Activated T-cell treated with anti-CD3 and anti-CD28 coated beads, Interleukin-2, amount 50 U/mL, for 72 hours (primary cell): ENCODE measurements at regions not wholly inside any gene's neighbourhood (a gene's known extent, or its start where the extent isn't known, plus 50 kb on each side); places are given as distances from the start of the nearest gene placed in this dataset.

ENCODE experiments used
- ATAC-seq, 2 donors: fragments of 150-1000 bp; cut with Tn5 transposase; replicated peaks in 1 of 2; 2 replicates each; pipeline ENCODE4 v1.10.0; 2021; ENCODE audit warnings: moderate library complexity in 2 of 2, mild to moderate bottlenecking in 1 of 2
- DNase-seq, 2 donors: peaks; one replicate each; pipeline ENCODE4 v3.0.0; 2021 to 2022; ENCODE audit warnings: mixed read lengths in 1 of 2
- H3K27ac Mint-ChIP-seq: one replicate; pipeline ENCODE4 v1.8.0; 2022; ENCODE audit warnings: mild to moderate bottlenecking, moderate library complexity, mixed read lengths
- H3K27me3 Mint-ChIP-seq: one replicate; pipeline ENCODE4 v1.8.0; 2022; ENCODE audit warnings: low read depth, mixed read lengths
- H3K36me3 Mint-ChIP-seq, 2 donors: one replicate each; pipeline ENCODE4 v1.8.0; 2022; ENCODE audit warnings: mixed read lengths in 2 of 2, mild to moderate bottlenecking in 1 of 2; ENCODE audit not compliant: insufficient read depth in 2 of 2
- H3K4me1 Mint-ChIP-seq: one replicate; pipeline ENCODE4 v1.8.0; 2022; ENCODE audit warnings: low read depth, mixed read lengths
- H3K4me3 Mint-ChIP-seq, 2 donors: one replicate each; pipeline ENCODE4 v1.8.0; 2022; ENCODE audit warnings: mild to moderate bottlenecking in 2 of 2, mixed read lengths in 2 of 2, moderate library complexity in 2 of 2
- H3K9me3 Mint-ChIP-seq, 2 donors: one replicate each; pipeline ENCODE4 v1.8.0; 2022; ENCODE audit warnings: mixed read lengths in 2 of 2

- Mint-ChIP-seq H3K27me3 (peaks cover 13% of the 10 kb centered on the region), H3K27ac (no peak overlapping the region), H3K4me1 (no peaks in the 10 kb centered on the region), H3K9me3 (peaks cover 11 to 14% of the 10 kb centered on the region in 2 donors), H3K4me3 (no peak overlapping the region), H3K36me3 (peaks cover 13 to 24% of the 10 kb centered on the region in 2 donors)
- DNase-seq, result no peak
- no peak for ATAC-seq
Observed at GRCh38 chr7:130829415-130829814, 95.4 kb upstream of the KLF14 start.

DNA sequence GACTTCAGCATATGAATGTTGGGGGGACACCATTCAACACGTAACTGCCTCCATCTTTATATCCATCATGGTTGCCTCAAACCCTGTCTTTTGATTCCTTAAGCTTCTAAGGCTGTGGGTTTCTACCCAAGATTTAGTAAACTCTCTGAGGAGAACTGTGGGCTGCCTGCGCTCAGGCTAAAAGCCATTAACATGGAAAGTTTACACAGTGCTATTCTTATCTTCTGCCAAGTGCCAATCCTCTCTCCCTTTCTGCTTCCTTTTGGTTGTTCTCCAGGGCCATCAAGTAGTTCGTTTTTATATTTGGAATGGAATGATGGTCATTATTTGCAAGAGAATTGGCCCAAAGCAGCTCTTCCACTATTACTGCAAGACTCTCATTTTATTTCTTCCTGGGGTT, 97.3 kb upstream of the KLF14 start:
- DNase-seq (no peak), ATAC-seq (no peak)
- Mint-ChIP-seq H3K27ac (peak overlapping the region; percentile 67), H3K27me3 (peaks cover 30% of the 10 kb centered on the region), H3K4me3 (no peak overlapping the region), H3K4me1 (no peaks in the 10 kb centered on the region), H3K9me3 (peaks cover 8 to 11% of the 10 kb centered on the region in 2 donors), H3K36me3 (peaks cover 10 to 11% of the 10 kb centered on the region in 2 donors)

DNA sequence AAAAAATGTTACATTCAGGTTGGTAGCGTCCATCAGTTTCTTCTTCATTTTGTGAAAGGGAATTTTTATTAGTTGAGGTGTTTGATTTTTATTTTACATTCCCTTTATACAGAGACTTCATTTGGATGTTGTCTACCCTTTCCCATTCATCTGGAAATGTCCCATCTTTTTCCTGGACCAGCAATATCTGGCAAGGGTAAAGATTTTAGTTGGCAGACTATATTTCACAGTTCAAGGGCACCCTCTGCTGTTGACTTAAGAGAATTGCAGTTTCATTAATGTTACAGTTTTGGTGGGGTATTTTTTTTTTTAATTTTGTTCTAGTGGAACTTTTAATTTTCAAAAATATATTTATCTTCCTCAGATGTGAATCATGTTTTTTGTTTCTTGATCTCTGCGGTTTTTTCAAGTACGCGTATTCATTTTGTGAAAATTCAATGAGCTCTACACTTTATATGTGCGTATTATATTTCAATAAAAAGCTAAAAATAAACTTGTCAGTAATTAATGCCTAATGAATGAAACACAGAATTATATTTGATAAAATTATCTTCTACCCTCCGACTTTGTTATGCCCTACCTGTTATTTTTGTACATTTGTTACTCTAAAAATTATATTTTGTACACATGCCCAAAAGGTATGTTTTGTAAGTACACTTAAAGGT, 97.9 kb upstream of the KLF14 start:
- ATAC-seq (no peak), DNase-seq (peak in 1 of 2 donors; percentile 10)
- Mint-ChIP-seq H3K27me3 (peaks cover 36% of the 10 kb centered on the region), H3K4me1 (no peaks in the 10 kb centered on the region), H3K27ac (peak overlapping the region; percentile 67), H3K4me3 (no peak overlapping the region), H3K9me3 (peaks cover 6% of the 10 kb centered on the region in 2 donors), H3K36me3 (peaks cover 6% of the 10 kb centered on the region in 2 donors)

- DNase-seq (peak; percentile 33 to 38), ATAC-seq (peak; percentile 91 to 93)
- H3K27ac Mint-ChIP-seq, result no peak overlapping the region
- peaks cover 0 to 2% of the 10 kb centered on the region in 2 donors for H3K36me3 Mint-ChIP-seq
- H3K4me3 Mint-ChIP-seq, result peak overlapping the region; percentile 3 to 7
- H3K4me1 Mint-ChIP-seq, result peaks cover 43% of the 10 kb centered on the region
- peaks cover 48% of the 10 kb centered on the region for H3K27me3 Mint-ChIP-seq
- H3K9me3 Mint-ChIP-seq, result no peaks in the 10 kb centered on the region
Observed at GRCh38 chr7:130838738-130839137, 104.7 kb upstream of the KLF14 start.

GRCh38 chr7:130840599-130840998, 106.6 kb upstream of the KLF14 start:
- peaks cover 43% of the 10 kb centered on the region for H3K4me1 Mint-ChIP-seq
- peaks cover 0 to 2% of the 10 kb centered on the region in 2 donors for H3K36me3 Mint-ChIP-seq
- H3K4me3 Mint-ChIP-seq, result no peak overlapping the region
- no peaks in the 10 kb centered on the region for H3K9me3 Mint-ChIP-seq
- peak overlapping the region; percentile 13 for H3K27ac Mint-ChIP-seq
- peaks cover 47% of the 10 kb centered on the region for H3K27me3 Mint-ChIP-seq
- ATAC-seq, result no peak
- DNase-seq, result no peak

DNA sequence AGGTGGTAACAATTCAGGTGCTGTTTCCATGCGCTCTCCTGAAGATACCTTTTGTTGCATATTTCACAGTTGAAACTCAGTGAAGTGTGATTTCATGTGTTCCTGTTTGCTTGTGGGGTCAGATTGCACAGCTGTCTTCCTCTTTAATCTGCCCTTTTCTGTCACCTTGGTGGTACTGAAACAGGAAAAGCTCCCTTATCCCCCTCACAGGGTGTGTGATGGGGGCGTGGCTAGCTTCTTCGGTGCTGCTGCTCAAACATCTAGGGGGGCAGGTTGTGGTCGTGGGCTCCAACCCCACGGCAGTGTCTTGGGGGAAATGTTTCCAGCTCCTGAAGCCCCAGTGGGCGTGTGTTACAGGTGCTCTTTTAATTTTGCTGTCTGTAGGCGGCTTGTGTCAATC, 107.4 kb upstream of the KLF14 start:
- peaks cover 43% of the 10 kb centered on the region for H3K4me1 Mint-ChIP-seq
- peak overlapping the region; percentile 41 to 49 for H3K4me3 Mint-ChIP-seq
- no peaks in the 10 kb centered on the region for H3K9me3 Mint-ChIP-seq
- peaks cover 40% of the 10 kb centered on the region for H3K27me3 Mint-ChIP-seq
- no peak overlapping the region for H3K27ac Mint-ChIP-seq
- peaks cover 0 to 2% of the 10 kb centered on the region in 2 donors for H3K36me3 Mint-ChIP-seq
- ATAC-seq (no peak), DNase-seq (peak in 1 of 2 donors; percentile 14)

DNA sequence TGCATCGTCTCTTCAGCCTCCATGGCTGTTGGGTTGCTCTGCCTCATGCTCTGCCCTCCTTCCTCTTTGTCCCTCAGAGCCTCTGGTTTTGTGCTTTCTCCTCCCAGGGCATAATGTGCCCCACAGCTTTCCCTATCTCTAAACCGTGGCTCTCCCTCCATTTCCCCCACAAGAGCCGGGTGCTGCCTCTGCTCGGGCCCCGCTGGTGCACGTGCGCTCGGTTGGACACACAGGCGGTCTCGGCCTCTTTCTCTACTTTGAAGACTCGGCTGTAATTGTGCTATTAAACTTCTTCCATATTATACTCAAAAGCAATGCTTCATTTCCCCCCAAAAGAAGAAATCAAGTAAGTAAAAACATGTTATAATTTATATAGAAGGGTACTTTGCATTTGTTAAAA, 109.7 kb upstream of the KLF14 start:
- Mint-ChIP-seq H3K27ac (no peak overlapping the region), H3K9me3 (no peaks in the 10 kb centered on the region), H3K4me3 (no peak overlapping the region), H3K36me3 (peaks cover 0 to 2% of the 10 kb centered on the region in 2 donors), H3K4me1 (peaks cover 38% of the 10 kb centered on the region), H3K27me3 (peaks cover 34% of the 10 kb centered on the region)
- no peak for DNase-seq
- ATAC-seq, result no peak

GRCh38 chr7:130844811-130845580, 111.0 kb upstream of the KLF14 start:
- Mint-ChIP-seq H3K27ac (no peak overlapping the region), H3K36me3 (peaks cover 0 to 2% of the 10 kb centered on the region in 2 donors), H3K9me3 (no peaks in the 10 kb centered on the region), H3K27me3 (peaks cover 34% of the 10 kb centered on the region), H3K4me1 (peaks cover 28% of the 10 kb centered on the region), H3K4me3 (no peak overlapping the region)
- no peak for DNase-seq
- ATAC-seq, result no peak

- H3K9me3 Mint-ChIP-seq, result no peaks in the 10 kb centered on the region
- no peak overlapping the region for H3K27ac Mint-ChIP-seq
- peaks cover 21% of the 10 kb centered on the region for H3K4me1 Mint-ChIP-seq
- peaks cover 0 to 2% of the 10 kb centered on the region in 2 donors for H3K36me3 Mint-ChIP-seq
- H3K4me3 Mint-ChIP-seq, result no peak overlapping the region
- ATAC-seq, result no peak
- DNase-seq, result no peak
- H3K27me3 Mint-ChIP-seq, result peaks cover 28% of the 10 kb centered on the region
Observed at GRCh38 chr7:130845581-130846085, 111.6 kb upstream of the KLF14 start.

DNA sequence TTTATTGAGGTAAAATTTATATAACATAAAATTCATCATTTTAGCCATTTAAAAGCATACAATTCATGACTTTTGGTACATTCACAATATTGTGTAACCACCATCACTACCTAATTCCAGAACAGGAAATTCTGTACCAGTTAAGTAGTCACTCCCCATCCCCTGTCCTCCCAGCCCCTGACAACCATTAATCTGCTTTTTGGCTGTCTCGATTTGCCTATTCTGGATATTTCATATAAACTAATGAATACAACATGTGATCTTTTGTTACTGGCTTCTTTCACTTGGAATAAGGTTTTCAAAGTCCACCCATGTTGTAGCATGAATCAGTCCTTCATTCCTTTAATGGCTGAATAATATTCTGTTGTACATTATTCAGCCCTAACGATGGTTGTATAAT, 115.6 kb upstream of the KLF14 start:
- DNase-seq, result no peak
- ATAC-seq, result no peak
- no peak overlapping the region for H3K4me3 Mint-ChIP-seq
- H3K9me3 Mint-ChIP-seq, result no peaks in the 10 kb centered on the region
- no peak overlapping the region for H3K27ac Mint-ChIP-seq
- peaks cover 6% of the 10 kb centered on the region for H3K27me3 Mint-ChIP-seq
- peaks cover 1 to 5% of the 10 kb centered on the region in 2 donors for H3K36me3 Mint-ChIP-seq
- no peaks in the 10 kb centered on the region for H3K4me1 Mint-ChIP-seq

GRCh38 chr7:130850956-130851355, 116.9 kb upstream of the KLF14 start:
- DNase-seq, result no peak
- Mint-ChIP-seq H3K9me3 (no peaks in the 10 kb centered on the region), H3K4me1 (no peaks in the 10 kb centered on the region), H3K27ac (no peak overlapping the region), H3K27me3 (no peaks in the 10 kb centered on the region), H3K36me3 (peaks cover 7 to 10% of the 10 kb centered on the region in 2 donors), H3K4me3 (no peak overlapping the region)
- no peak for ATAC-seq

DNA sequence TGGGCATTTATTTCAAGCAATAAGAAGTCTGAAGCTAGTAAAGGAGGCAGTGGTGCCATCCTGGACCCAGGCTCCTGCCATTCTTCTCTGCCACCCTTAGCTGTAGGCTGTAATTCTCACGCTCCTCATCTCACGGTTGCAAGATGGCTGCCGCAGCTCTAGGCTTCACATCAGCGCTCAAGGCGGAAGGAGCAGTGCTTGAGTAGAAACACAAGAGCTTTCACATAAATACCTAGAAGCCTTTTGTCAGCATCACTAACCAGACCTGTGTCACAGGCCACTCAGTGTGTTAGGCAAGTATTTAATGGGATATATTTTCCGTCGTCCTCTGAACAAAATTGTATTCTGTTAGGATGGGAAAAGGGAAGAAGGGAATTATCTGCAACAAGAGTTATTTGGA, 118.9 kb upstream of the KLF14 start:
- DNase-seq (no peak), ATAC-seq (peak in 1 of 2 donors; percentile 16)
- Mint-ChIP-seq H3K4me3 (no peak overlapping the region), H3K27me3 (no peaks in the 10 kb centered on the region), H3K36me3 (peaks cover 23 to 28% of the 10 kb centered on the region in 2 donors), H3K27ac (no peak overlapping the region), H3K4me1 (no peaks in the 10 kb centered on the region), H3K9me3 (peaks cover 6 to 7% of the 10 kb centered on the region in 2 donors)

- ATAC-seq, result no peak
- Mint-ChIP-seq H3K36me3 (peaks cover 30 to 37% of the 10 kb centered on the region in 2 donors), H3K27me3 (no peaks in the 10 kb centered on the region), H3K9me3 (peaks cover 9 to 12% of the 10 kb centered on the region in 2 donors), H3K27ac (no peak overlapping the region), H3K4me3 (no peak overlapping the region), H3K4me1 (no peaks in the 10 kb centered on the region)
- no peak for DNase-seq
Observed at GRCh38 chr7:130853503-130854279, 119.7 kb upstream of the KLF14 start.
